HG02938 (cell line): ENCODE measurements at regions not wholly inside any gene's neighbourhood (a gene's known extent, or its start where the extent isn't known, plus 50 kb on each side); places are given as distances from the start of the nearest gene placed in this dataset.
"Not testable (repeated sequence)": the region's sequence is repeated elsewhere in the genome, so short reads cannot be mapped to it uniquely, and the experiment has no call there.

Experiments used
- ATAC-seq: cut with Tn5 transposase; IDR thresholded peaks from one replicate; pipeline ENCODE4 v1.9.1; 2021; ENCODE audit warnings: mild to moderate bottlenecking, moderate library complexity; ENCODE audit not compliant: unreplicated experiment

GRCh38 chr12:46499226-46499625, 126.7 kb upstream of the SLC38A2 start:
- no peak for ATAC-seq

DNA sequence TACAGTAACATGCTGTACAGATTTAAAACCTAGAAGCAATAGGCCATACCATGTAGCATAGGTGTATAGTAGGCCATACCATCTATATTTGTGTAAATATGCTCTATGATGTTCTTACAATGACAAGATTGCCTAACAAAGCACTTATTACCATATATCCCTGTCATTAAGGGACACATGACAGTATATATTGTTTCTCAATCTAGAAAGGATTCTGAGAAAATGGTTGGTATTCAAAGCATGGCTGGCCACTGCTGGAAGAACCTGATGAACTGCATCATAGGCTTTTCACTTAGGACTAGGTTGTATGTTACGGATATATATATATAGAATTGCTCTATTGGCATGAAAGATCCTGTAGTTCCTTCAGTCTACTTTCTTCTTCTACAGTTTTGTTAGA, 125.2 kb upstream of the SLC38A2 start:
- no peak for ATAC-seq

GRCh38 chr12:46494424-46494823, 121.9 kb upstream of the SLC38A2 start:
- ATAC-seq = no peak

GRCh38 chr12:46493834-46494181, 121.2 kb upstream of the SLC38A2 start:
- ATAC-seq = no peak

GRCh38 chr12:46493150-46493833, 120.7 kb upstream of the SLC38A2 start:
- no peak for ATAC-seq

DNA sequence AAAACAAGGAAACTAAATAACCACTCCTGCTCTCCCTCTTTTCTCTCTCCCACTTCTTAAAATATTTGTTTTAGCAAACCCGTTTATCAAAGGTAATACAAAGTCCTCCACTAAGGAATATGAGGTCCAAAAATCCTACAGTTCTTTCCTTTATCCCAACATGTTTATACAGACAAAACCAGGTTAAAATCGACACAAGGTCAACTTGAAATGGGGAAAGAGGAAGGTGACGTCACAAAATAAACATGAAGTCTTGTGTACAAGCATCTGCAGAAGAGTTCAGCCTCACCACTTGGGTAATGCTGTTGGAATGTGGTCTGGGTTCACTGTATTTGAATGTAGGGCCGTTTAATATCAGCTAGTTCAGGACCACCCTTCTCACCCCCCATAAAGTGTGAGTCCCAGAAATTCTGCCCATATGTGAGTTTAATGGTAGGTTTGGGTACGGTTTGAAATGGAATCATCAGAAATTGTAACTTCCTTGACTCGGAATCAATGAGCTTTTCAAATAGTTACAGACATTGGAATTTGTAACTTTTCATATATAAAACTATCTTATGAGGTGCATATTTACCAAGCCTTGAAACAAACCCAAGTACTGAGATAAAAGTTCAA, 120.0 kb upstream of the SLC38A2 start:
- ATAC-seq = no peak

DNA sequence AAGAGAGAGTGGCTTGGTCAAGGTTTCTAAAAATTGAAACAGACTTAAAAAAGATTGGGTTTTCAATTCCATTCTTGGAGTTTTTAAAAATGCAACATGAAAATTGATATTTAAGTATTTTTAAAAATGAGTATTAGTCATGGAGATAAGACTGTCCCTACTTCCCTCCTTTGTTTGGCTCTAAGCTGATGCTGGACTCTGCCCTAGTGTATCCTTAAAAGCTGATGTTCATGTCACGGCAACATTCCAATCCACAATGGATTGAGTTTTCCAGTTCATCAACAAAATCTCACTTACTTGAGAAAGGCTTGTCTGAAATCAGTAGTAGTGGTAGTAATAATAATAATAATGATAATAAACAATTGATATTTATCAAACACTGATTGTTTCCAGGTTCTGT, 119.0 kb upstream of the SLC38A2 start:
- no peak for ATAC-seq

- no peak for ATAC-seq
These were observed 118.1 kb upstream of the SLC38A2 start for GRCh38 chr12:46490635-46491034.

DNA sequence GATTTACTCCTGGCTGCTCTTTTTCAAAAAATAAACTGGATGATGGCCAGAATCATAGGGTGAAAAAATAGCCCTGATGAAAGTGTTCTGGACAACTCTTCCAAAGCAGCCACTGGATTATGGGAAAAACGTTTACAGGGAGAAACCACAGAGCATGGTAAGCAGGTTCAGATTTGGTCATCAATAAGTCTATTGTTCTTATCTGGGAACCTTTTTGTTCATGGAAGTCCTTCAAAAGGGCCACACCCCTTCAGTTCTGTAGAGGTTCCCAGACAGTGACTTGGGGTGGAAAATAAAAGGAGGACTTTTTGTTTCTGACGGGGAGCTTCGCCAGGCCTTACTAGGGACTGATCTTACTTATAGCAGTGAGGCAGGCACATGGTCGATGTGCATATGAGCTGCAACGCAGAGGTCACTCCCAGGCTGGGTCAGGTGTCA, 117.4 kb upstream of the SLC38A2 start:
- no peak for ATAC-seq

DNA sequence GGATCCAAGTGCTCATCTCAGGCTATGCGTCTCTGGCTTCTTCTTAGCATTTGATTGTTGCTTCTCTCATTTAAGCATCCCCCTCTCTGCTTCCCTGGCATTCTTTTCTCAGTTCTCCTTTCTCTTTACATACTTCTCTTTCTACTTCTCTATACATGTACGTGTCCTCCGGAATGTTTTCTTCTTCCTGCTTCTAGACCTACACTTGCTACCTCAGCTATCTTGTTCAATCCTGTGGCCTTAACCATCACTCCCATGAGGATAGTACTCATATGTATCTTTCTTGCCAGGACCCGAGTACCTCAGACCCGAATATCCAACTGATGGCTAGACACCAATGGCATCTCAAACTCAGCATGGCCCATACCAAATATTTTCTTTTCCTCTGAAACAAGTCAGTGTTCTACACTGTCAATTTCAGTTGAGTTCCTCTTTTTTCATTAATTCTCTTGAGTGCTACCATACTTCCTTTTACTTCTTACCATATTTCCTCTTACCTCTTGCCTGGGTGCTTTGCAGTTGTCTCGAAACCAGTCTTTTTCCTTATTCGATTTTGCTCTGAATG, 115.1 kb upstream of the SLC38A2 start:
- no peak for ATAC-seq

DNA sequence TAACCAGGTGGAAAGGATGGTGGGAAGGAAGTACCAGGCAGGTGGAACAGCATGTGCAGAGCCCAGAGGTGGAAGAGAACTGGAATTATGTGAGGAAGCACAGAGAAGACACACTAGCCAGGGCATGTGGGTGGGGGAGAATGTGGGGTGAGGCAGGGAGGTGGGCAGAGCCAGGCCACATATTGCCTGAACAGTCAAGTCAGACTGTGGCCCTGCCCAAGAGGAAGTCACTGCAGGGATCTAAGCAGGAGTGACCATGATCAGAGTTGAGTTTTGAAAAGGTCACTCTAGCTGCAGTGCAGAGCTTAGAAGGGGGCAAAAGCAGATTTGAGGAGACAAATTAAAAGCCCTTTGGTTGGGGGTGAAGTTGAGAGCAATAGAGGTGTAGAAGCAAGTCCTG, 114.0 kb upstream of the SLC38A2 start:
- no peak for ATAC-seq

DNA sequence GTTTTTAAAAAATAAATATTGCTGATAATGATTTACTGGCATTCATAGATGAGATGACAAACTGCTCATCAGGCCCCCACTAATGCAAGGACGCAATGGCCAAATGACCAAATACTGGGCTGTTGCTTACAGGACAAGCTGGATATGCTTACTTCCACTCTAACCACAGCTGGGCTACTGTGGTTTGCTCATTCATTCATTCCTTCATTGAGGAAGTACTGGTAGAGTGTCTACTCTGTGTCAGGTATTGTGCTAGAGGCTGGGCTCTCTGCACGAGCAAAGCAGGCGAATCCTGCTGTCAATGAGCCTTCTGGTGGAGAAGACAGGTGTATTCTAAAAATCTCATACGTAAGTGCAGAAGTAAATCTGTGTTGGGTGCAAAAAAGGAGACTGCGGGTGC, 113.3 kb upstream of the SLC38A2 start:
- no peak for ATAC-seq

DNA sequence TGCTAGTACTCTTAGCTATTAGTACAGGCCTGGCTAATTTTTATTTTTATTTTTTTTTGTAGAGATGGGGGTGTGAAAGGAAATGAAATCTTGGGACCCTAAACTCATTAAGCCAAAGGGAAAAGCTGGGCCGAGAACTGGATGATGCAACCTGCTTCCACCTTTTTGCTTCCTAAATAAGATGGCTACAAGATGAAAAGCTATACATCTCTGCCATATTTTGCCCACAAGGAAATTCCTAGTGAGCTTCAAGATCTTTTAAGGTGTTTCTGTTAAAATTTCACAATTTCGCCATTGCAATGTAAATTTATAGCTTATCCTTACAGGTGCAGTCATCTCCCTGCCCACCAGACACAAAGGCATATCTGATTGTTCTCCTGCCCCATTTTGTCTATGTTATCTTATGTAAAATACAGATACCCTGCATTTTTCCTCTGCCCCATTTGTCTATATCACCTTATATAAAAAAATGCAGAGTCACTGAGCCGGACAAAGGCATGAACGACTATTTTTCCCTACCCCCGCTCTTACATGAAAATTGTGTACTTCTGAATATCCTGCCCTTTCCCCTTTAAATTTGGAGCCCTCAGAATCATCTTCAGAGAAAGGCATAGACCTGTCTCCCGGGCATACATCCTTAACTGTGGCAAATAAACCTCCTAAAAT, 112.0 kb upstream of the SLC38A2 start:
- no peak for ATAC-seq

DNA sequence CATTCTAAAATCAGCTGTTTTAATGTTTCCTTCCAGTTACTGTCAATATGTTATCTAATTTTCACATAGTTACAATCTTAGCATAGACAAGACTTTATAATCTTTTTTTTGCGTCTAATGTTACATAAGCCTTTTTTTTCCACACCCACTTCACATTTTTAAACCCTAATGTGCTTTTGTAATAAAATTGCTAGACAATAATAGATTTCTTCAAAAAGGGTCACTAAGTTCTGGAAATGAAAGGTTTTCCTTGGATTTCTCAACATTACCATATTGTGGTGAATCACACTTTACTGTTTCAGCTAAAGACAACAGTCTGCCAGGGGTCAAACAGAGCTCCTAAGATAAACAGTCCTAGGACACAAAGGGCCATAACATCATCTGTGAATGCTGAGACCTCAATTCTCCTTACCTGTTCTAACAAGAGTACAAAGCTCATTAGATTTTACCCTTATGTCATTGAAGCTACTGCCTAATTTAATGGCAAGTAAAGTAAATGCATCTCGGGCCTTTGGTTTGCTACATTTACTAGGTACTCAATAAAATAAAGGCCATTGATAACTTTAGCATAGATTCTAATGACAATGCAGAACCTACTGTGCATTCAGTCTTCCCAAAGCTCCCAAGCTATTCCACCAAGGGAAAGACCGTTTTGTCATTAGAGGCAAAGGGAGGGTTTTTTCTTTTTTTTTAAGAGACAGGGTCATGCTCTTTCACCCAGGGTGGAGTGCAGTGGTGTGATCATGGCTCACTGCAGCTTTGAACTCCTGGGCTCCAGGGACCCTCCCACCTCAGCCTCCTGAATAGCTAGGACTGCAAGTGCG, 111.2 kb upstream of the SLC38A2 start:
- no peak for ATAC-seq

GRCh38 chr12:46480724-46481123, 108.2 kb upstream of the SLC38A2 start:
- no peak for ATAC-seq

GRCh38 chr12:46480316-46480715, 107.7 kb upstream of the SLC38A2 start:
- no peak for ATAC-seq

DNA sequence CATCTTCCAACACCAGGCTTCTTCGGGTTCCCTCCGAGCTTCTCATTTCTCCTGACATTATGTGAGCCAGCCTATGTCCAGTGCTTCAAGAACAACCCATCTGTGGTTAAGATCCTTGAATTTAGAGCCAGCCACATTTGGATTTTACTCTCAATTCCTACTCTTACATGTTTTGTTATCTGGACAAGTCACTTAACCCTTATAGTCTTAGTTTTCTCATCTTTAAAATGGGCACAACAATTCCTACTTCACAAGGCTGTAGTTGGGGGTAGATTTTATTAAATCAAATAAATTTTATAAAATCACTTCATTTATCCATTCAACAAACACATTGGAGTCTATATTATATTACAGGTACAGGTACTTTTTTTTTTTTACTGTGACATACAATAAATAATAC, 105.5 kb upstream of the SLC38A2 start:
- no peak for ATAC-seq

GRCh38 chr12:46477541-46477940, 105.0 kb upstream of the SLC38A2 start:
- no peak for ATAC-seq

DNA sequence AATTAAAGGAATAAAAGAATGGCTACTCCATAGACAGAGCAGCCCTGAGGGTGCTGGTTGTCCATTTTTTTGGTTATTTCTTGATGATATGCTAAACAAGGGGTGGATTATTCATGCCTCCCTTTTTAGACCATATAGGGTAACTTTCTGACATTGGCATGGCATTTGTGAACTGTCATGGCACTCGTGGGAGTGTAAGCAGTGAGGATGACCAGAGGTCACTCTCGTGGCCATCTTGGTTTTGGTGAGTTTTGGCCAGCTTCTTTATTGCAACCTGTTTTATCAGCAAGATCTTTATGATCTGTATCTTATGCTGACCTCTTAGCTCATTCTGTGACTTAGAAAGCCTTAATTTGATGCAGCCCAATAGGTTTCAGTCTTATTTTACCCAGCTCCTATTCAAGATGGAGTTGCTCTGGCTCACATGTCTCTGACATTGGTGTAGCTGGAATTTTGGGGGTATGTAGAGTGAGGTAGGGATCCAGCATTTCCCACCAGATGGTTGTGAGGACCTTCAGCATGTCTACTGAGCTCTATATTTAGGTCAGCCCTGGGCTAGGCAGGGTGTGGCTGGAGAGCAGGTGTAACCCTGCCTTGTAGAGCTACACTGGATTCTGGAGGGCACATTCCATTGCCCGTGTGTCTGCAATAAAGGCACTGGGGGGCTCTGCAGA, 103.5 kb upstream of the SLC38A2 start:
- ATAC-seq = no peak

GRCh38 chr12:46474385-46474784, 101.8 kb upstream of the SLC38A2 start:
- ATAC-seq = not testable (repeated sequence)
